ENCODE measurements at regions not wholly inside any gene's neighbourhood (a gene's known extent, or its start where the extent isn't known, plus 50 kb on each side); places are given as distances from the start of the nearest gene placed in this dataset.

GRCh38 chr20:23203951-23204730 lies 118.0 kb upstream of the CD93 start:
- TF ChIP-seq, protein P1, sequence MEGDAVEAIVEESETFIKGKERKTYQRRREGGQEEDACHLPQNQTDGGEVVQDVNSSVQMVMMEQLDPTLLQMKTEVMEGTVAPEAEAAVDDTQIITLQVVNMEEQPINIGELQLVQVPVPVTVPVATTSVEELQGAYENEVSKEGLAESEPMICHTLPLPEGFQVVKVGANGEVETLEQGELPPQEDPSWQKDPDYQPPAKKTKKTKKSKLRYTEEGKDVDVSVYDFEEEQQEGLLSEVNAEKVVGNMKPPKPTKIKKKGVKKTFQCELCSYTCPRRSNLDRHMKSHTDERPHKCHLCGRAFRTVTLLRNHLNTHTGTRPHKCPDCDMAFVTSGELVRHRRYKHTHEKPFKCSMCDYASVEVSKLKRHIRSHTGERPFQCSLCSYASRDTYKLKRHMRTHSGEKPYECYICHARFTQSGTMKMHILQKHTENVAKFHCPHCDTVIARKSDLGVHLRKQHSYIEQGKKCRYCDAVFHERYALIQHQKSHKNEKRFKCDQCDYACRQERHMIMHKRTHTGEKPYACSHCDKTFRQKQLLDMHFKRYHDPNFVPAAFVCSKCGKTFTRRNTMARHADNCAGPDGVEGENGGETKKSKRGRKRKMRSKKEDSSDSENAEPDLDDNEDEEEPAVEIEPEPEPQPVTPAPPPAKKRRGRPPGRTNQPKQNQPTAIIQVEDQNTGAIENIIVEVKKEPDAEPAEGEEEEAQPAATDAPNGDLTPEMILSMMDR (IDR thresholded peaks at IDR 0.05) = no peak
- no peak for TF ChIP-seq POLR2AphosphoS5 (IDR thresholded peaks at IDR 0.05)
